ENCODE measurements at regions not wholly inside any gene's neighbourhood (a gene's known extent, or its start where the extent isn't known, plus 50 kb on each side); places are given as distances from the start of the nearest gene placed in this dataset.

DNA sequence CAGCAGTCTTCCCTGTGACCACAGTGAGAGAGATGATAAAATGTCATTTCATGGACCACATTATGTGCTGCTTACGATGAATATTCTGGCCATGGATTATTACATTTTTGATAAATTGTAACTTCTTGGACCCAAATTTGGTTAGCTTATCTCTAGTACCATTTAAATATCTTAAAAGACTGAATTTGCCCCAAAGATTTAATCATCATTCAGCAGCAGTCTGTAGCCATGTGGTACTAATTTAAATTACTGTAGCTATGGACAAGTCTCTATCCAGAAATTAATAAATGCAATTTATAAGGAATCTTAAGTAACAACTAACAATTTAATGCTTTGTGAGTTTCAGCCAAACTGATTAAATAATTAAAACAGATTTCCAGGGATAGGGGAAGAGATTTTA is 644.9 kb upstream of the FANCL start:
- TF ChIP-seq EZH2phosphoT487 (IDR thresholded peaks at IDR 0.05; ENCODE audit: insufficient read depth, low read depth) (no peak), EZH2 (IDR thresholded peaks at IDR 0.05; ENCODE audit: insufficient read depth, poor library complexity, severe bottlenecking) (no peak)

Measured in GM23248 (cell line).